Hematopoietic multipotent progenitor cell treated with erythropoietin and hydrocortisone succinate and interleukin-3 and kit ligand, for 6 days (in vitro differentiated cells): ENCODE measurements at regions not wholly inside any gene's neighbourhood (a gene's known extent, or its start where the extent isn't known, plus 50 kb on each side); places are given as distances from the start of the nearest gene placed in this dataset.
A peak's percentile ranks its signal among the peaks of the same experiment; 100 is the strongest.

Source experiments
- DNase-seq: peaks from one replicate; pipeline ENCODE4 v3.0.0-alpha.2; 2015

DNA sequence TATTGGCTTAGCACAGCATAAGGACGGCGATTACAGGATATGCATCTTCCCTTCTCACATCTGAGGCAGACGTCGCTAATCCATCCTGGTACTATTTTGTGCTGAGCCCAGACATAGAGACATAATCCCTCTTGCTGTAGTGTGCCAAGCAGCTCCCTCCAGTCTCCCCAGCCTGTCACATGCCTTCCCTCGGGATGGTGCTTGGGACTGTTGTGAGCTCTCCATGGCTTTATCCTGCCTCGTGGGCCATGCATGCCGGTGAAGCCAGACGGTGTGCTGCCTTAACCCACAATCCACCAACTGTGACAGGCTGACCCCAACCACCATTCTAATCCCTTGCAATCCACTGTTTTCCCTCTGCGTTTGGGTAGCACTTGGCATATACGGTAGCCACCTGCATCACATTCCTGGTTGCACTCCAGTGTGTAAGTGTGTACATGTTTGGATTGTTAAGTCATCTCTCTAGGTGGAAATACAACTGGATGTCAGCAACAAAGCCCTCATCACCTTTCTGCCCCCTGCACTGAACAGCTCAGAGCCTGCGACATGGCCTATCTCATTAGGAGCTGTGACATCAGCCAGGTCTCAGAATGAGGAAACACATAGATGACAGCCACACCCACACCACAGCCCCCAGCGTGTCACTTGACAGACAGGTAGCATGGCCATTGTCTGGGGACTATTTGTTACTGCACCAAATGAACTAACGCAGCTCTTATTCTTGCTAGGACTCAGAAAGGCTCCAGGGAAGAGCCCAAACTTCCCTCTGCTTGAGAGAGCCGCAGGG lies 374.8 kb upstream of the CDH4 start:
- DNase-seq = no peak

DNA sequence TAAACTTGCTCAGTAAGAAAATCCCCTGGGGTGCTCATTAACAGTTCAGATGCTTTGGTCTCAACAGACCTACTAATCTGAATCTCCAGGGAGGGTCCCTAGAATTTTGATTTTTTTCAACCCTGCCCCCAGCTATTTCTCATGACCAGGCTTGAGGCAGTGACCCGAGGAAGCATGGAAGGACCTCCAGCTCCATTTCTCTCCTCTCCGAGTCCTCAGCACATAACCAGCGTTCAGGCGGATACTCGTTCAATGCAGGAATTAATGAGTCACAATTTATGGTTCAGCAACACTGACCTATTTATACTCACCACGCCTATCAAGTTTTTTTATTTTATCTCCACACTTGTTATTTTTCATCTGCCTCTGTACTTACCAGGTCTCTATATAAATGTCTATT lies 369.2 kb upstream of the CDH4 start:
- DNase-seq = no peak

GRCh38 chr20:60883496-60883895 lies 368.6 kb upstream of the CDH4 start:
- DNase-seq = no peak

DNA sequence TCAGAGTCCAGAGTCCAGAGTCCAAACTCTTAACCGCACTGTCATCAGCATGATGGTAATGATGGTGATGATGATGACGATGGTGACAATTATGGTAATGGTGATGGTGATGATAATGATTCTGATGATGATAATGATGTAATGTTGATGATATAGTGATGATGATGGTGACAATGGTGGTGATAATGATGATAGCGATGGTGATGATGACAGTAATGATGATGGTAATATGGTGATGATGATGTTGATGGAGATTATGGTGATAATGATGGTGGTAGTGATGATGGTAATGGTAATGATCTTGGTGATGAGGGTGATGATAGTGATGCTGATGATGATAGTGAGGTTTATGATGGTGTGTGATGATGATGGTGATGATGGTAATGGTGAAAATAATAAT lies 367.8 kb upstream of the CDH4 start:
- DNase-seq = no peak

DNA sequence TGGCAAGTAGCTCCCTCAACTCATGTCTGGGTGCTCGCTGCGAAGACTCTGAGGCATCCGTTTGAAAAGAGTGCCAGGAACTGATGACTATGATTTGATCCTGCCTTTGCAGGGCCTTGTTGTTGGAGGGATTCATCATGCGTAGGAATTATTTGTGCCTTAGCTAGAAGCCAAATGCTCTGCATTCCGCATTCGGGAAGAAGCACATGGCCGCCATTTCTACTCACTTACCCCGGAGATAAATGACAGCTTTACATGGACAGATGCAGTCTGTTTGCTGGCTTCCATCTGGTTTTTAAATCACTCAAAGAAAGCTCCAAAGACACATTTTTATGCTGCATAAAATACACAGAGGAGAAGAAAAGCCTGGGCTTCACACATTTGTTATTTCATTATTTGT lies 363.3 kb upstream of the CDH4 start:
- no peak for DNase-seq

GRCh38 chr20:60892095-60892813 lies 359.8 kb upstream of the CDH4 start:
- no peak for DNase-seq

- DNase-seq = no peak
Observed at GRCh38 chr20:60894091-60894490, 358.0 kb upstream of the CDH4 start.

GRCh38 chr20:60895363-60896079 lies 356.5 kb upstream of the CDH4 start:
- DNase-seq = no peak

DNA sequence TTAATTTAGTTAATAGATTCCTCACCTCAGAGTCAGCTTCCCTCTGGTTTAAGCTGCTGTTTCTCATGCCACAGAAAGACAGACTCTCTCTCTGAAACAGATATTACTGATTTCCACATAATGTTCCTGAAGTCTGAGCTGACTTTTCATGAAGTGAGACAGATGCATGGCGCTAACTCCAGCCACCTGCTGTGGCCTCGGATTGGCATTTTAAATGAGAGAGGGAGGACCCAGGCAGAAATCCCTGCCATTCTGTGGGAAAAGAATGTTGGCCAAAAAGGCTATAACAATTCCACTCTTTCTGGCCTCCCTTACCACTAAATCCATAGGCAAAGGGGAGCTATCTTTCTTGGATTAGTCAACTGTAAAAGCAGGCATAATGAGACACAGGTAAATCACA lies 354.1 kb upstream of the CDH4 start:
- no peak for DNase-seq

DNA sequence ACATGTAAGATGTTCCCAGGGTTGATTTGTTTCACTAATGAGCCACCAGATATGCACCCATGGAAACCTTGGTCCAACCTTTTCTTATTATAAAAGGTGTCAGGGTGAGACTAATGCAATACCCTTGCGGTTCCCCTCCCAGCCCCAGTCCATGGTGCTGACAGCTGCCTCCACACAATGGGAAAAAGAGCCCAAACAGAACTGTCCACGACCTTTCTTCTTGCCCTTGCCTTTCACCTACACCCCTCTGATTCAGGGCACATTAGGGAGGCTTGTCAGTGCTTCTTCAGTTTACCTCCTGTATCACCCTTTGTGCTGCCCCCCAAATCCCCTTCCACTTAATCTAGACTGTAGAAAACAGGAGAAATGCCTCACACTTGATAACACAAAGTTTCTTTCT lies 352.7 kb upstream of the CDH4 start:
- DNase-seq = no peak

DNA sequence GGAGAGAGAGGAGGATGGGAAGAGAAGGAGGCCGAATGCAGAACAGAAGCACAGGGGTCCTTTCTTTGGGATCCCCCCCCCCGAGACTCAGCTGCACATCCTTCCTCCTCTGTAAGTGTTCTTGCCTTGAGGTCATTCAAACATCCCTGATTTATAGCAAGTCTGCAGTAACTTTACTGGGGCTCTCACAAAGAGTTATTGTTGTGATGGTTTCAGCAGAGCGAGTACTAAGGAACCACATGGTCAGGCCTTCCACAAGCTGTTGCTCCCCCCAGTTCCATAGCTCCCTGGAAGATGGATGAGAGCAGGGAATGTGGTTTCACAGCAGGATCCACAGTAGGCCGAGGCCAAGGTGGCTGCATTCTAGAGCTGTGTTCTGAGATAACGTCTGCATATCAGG lies 351.4 kb upstream of the CDH4 start:
- DNase-seq = no peak

DNA sequence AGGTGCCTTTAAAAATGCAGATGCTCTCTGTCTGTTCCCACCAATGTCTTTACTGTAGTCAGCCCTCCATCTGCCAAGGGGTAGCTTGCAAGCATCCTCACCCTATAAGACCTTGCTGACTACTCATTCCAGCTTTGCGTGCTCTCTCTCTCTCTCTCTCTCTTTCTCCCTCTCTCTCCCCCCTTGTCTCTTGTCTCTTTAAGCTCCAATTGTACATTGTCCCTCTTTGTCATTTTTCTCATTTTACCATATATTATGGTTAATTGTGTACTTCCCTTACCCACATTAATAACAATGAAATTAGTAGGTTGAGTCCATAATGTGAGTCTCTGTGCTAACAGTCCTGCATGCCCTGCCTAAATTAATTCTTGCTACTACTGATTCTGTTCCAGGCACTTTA lies 350.2 kb upstream of the CDH4 start:
- no peak for DNase-seq

GRCh38 chr20:60903325-60903971 lies 348.6 kb upstream of the CDH4 start:
- no peak for DNase-seq

DNA sequence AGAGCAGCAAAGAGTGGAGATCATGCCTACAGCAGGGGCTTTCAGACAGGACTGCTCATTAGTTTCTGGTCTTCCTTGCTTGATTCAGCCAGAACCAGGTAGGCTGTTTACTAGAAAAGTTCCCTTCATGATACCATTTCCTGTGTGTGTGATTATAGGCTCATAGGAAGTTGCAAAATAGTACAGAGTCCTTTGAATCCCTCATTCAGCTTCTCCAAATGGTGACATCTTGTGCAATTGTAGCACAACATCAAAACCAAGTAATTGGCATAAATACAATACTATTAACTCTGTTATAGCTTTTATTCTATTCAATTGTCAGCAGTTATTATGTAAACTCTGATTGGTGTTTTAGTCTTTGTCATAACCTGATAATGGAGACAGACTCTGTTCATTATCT lies 347.3 kb upstream of the CDH4 start:
- DNase-seq = no peak

- DNase-seq = no peak
Observed at GRCh38 chr20:60905919-60906318, 346.1 kb upstream of the CDH4 start.

DNA sequence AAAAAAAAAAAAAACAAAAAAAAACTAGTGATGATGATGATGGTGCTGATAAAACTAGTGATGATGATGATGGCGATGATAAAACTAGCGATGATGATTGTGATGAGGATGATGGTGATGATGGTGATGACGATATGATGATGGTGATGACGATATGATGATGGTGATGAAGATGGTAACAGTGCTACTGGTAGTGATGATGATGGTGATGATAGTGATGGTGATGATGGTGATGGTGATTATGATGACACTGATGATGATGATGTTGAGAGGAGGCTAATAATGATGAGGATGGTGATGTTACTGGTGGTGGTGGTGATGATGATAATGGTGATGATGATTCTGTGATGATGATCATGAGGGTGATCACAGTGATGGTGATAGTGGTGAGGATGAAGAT lies 345.5 kb upstream of the CDH4 start:
- no peak for DNase-seq

DNA sequence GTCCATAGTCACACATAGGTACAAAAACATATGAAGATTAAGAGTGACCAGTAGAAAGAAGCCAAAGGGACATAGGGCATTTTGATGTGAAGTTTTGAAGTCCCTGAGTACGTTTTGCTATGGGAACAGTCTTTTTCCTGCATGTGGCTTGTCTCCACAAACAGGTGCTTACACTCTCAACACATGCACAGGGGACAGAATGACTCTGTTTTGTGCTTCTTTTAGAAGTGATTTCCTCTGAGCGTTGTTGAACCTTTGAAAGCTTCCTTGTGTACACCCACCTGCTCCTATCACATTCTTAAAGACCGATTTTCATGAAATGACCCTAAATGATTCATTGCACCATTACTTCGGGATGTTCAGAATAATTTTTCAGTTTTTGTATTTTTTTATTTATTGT lies 338.8 kb upstream of the CDH4 start:
- DNase-seq = no peak

DNA sequence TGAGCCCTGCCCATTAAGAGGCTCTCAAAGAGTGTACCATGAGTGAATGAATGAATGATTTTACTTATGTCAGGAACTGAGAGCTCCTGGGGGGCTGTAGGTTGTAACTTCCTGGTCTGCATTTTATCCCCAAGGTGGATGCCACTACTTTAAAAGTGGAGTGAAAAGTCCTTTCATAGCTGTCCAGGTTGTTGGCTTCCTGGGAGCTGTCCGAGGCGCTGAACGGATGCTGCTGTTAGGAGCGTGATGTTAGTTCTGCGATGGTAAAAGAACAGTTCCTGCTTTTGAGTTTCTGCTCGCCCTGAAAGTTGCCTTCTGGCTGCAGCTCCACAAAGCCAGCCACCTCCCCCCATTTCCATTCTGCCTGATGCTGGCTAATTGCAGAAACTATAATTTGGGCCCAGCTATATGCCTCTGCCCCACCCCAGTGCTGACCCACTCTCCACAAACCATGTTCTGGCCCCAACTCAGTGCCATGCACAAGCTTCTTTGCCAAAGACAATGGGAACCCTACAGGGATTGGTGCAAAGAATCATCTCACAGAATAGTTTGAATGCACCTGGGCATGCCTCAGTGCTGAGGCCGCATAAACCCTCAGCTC lies 330.9 kb upstream of the CDH4 start:
- peak; percentile 54 for DNase-seq

DNA sequence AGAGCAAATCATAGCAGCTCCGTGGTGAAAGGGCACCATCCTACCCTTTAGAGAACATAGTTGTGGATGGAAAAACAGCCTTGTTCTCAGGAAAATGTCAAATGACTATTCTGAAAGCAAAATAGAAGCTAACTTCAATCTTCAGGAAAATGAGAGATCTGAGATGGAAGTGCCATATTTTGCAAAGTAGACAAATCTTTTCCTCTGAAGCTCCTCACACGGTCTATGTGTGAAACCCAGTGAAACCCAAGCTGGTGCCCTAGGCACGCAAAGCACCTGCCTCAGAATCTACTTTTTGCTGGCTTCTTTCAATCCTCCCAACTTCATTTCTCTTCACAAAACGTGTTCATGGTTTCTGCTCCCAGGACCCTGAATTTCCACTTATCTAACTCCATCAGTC lies 325.2 kb upstream of the CDH4 start:
- no peak for DNase-seq

DNA sequence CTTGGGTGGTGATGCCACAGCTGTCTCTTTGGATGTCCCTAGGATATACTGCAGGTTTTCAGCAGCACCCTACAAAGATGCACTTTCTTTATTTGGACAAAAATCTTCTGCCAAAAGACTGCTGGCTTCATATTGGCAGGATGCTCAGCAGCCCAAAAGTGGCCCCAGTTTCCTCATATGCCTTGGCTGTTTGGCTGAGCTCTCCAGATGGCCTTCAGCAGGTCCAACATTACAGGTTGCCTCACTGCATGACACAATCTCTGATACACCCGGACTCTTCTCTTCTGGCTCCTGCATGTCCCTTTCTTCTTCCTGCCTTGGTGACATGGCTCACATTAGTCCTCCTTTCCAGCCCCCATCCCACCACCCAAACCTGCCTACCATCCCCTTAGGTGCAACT lies 323.7 kb upstream of the CDH4 start:
- no peak for DNase-seq

DNA sequence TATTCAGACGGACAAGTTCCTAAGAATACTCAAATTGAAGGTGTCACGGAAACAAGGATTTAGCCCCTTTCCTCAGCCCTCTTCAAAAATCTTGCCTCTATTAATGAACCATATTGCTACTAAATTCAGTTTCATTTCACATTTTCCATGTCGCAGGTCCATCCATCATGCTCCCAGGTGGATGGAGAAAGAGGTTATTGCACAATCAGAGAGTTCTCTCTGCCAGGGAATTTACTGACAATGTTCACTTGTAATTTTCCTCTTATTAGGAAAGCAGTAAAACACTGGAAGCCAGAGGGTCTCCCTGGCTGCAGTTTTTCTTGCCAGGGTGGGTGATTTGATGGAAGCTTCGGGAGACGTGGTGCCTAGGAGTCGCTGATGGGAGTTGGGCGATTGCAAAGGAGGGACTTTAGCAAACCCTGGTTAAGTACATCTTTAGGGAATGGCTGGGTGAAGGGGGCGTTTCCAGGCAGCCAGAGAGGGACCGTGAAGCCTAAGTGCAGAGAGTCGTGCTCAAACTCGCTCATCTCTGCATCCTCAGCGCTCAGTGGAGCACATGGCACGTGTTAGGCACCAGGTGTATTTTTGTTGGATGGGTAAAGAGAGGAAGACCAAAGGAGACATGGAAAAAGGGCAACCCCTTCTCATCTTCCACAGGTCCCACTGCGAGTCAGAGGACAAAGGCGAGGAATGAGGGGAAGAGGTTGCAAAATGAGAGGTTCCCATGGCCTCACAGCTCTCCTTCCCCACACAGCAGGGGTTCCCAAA lies 321.9 kb upstream of the CDH4 start:
- DNase-seq = no peak

DNA sequence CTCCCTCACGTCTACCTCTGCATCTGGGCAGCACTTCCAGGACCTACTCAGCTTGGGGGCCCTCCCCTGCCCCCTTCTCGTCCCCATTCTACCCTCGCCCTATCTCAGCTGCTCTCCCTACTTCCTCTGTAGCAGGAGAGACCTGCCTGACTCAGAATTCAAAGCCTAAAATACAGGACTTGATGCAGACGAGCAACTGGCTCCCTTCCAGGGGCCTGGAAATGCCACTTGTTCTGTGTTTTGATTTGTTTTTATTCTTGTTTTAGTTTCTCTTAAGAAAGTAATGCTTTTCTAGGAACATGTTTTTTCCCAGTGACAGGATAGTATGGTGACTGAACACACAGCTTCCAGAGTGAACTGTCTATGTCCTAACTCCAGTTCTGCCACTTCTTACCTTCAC lies 320.4 kb upstream of the CDH4 start:
- DNase-seq = no peak
